ENCODE measurements at regions not wholly inside any gene's neighbourhood (a gene's known extent, or its start where the extent isn't known, plus 50 kb on each side); places are given as distances from the start of the nearest gene placed in this dataset.

DNA sequence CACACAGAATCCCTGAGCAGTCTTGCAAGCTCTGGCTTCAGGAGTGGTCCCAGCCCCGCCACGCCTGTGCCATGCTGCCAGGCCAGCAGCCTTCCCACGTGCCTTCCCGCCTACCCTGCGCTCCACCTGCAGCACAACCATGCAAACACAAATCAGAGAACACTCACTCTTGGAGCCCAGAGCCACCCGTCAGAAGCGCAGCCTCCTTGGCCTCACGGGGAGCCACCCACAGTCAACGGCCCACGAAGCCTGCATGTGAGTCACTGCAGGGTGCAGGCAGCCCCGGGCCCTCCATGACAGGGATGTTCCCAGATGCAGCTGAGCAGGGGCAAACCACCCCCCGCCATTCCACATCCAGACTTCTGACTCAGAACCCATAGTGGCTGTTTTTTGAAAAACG, 217.0 kb downstream of the DLL1 start:
- Mint-ChIP-seq H3K4me3 (no peak overlapping the region), H3K4me1 (ENCODE audit: low read depth) (no peaks in the 10 kb centered on the region), H3K9me3 (peaks cover 13% of the 10 kb centered on the region), H3K27me3 (peaks cover 13% of the 10 kb centered on the region), H3K36me3 (ENCODE audit: low read depth) (no peaks in the 10 kb centered on the region), H3K27ac (no peak overlapping the region)

DNA sequence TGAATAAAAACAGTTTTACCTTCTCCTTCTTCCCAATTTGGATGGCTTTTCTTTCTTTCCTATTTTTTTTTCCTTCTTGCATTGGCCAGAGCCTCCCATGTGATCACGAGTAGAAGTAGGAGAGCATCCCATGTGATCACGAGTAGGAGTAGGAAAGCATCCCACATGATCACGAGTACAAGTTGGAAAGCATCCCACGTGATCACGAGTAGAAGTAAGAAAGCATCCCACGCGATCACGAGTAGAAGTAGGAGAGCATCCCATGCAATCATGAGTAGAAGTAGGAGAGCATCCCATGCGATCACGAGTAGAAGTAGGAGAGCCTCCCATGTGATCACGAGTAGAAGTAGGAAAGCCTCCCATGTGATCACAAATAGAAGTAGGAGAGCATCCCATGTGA, 218.6 kb downstream of the DLL1 start:
- H3K27me3 Mint-ChIP-seq, result peaks cover 13% of the 10 kb centered on the region
- H3K27ac Mint-ChIP-seq, result no peak overlapping the region
- peaks cover 13% of the 10 kb centered on the region for H3K9me3 Mint-ChIP-seq
- H3K4me3 Mint-ChIP-seq, result no peak overlapping the region
- H3K36me3 Mint-ChIP-seq (ENCODE audit: low read depth), result no peaks in the 10 kb centered on the region
- H3K4me1 Mint-ChIP-seq (ENCODE audit: low read depth), result no peaks in the 10 kb centered on the region

DNA sequence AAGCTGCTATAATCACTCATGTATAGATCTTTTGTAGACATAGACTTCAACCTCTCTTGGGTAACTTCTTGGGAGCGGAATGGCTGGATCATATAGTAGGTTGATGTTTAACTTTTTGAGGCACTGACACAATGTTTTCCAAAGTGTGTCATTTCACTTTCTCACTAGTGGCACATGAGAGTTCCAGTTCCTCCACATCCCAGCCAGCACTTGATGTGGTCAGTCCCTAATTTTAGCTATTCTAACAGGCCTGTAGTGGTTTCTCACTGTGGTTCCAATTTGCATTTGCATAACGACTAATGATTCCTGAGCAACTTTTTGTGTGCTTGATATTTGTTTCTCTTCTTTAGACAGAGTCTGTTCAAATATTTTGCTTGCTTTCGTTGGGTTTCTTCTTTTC, 221.3 kb downstream of the DLL1 start:
- Mint-ChIP-seq H3K27ac (no peak overlapping the region), H3K27me3 (peaks cover 13% of the 10 kb centered on the region), H3K4me1 (ENCODE audit: low read depth) (no peaks in the 10 kb centered on the region), H3K36me3 (ENCODE audit: low read depth) (no peaks in the 10 kb centered on the region), H3K9me3 (peaks cover 13% of the 10 kb centered on the region), H3K4me3 (no peak overlapping the region)

DNA sequence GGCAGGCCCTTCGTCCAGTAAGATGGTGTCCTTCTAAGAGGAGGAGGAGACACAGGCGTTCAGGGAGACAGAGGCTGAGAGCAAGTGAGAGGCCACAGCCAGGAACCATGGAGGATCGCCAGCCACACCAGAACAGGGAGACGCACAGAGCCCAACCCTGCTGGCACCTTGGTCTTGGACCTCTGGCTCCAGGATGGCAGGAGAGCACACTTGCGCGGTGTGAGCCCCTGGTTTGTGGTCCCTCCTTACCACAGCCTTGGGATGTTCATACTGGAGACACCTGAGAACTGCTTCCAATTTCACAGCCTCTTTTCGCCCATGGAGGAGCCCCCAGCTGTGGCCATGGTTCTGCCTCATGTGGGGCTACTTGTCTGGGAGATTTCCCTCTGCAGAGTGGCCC, 222.4 kb downstream of the DLL1 start:
- no peaks in the 10 kb centered on the region for H3K36me3 Mint-ChIP-seq (ENCODE audit: low read depth)
- H3K27ac Mint-ChIP-seq, result no peak overlapping the region
- H3K4me1 Mint-ChIP-seq (ENCODE audit: low read depth), result no peaks in the 10 kb centered on the region
- no peak overlapping the region for H3K4me3 Mint-ChIP-seq
- H3K27me3 Mint-ChIP-seq, result peaks cover 13% of the 10 kb centered on the region
- H3K9me3 Mint-ChIP-seq, result peaks cover 13% of the 10 kb centered on the region

DNA sequence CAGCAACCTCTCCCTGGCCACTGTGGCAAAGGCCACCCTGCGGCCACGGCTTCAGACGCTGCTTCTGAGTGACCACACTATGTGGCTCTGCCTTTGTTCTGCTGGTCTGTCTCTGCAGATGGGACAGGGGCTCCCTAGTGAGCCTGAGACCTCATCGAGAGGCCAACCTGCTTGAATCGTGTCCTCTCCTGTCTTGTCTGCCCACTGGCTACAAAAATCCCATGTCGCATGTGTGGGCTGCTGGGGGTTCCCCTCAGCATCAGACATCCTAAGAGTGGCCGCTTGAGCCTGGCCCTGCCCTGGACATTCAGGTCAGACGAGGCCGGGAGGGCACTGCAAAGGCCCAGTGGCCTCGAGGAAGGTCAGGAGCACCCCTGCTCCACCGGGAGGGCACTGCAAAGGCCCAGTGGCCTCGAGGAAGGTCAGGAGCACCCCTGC, 222.9 kb downstream of the DLL1 start:
- H3K4me3 Mint-ChIP-seq, result no peak overlapping the region
- no peaks in the 10 kb centered on the region for H3K4me1 Mint-ChIP-seq (ENCODE audit: low read depth)
- peaks cover 13% of the 10 kb centered on the region for H3K9me3 Mint-ChIP-seq
- peaks cover 13% of the 10 kb centered on the region for H3K27me3 Mint-ChIP-seq
- no peaks in the 10 kb centered on the region for H3K36me3 Mint-ChIP-seq (ENCODE audit: low read depth)
- no peak overlapping the region for H3K27ac Mint-ChIP-seq

DNA sequence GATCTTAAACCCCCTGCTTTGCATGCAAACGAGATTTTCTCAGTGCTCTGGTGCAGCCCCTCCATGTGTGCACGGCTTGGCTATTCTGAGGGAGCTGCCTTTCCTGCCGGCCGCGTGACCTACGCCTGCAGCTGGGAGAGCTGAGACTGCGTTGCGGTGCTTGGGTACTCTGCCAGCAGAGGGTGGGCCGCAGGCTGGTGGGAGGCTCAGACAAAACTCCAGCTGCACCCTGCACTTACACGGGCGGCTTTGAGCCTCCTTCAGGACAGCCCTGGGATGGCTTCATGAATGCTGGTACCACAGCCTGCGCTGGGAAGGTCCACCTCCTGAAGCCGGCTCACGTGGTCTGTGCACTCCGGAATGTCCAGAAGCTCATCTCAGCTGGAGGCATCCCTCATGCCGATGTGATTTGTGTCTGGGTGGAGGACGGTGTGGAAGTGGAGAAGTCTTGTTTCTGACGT, 223.7 kb downstream of the DLL1 start:
- no peak overlapping the region for H3K27ac Mint-ChIP-seq
- H3K9me3 Mint-ChIP-seq, result peaks cover 13% of the 10 kb centered on the region
- H3K27me3 Mint-ChIP-seq, result peaks cover 13% of the 10 kb centered on the region
- H3K4me3 Mint-ChIP-seq, result no peak overlapping the region
- no peaks in the 10 kb centered on the region for H3K36me3 Mint-ChIP-seq (ENCODE audit: low read depth)
- no peaks in the 10 kb centered on the region for H3K4me1 Mint-ChIP-seq (ENCODE audit: low read depth)

DNA sequence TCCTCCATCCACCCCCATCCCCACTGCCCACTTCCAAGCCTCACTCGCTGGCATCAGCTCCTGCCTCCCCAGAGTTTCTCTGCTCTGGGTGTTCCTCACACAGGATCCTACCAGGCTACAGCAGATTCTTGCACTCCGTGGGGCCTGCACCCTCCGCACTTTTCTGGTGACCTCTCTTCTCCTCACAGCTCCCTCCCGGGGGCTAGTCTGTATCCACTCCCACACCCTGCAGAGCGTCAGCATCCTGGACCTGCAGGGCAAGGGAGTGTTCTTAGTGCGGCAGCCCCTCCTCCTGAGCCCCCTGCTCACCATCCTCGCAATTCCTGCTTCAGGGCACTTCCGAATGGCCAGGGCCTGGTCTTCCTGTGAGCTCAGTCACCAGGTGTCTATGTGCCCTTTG, 224.2 kb downstream of the DLL1 start:
- Mint-ChIP-seq H3K4me1 (ENCODE audit: low read depth) (no peaks in the 10 kb centered on the region), H3K27me3 (peaks cover 13% of the 10 kb centered on the region), H3K27ac (no peak overlapping the region), H3K9me3 (peaks cover 13% of the 10 kb centered on the region), H3K36me3 (ENCODE audit: low read depth) (no peaks in the 10 kb centered on the region), H3K4me3 (no peak overlapping the region)

DNA sequence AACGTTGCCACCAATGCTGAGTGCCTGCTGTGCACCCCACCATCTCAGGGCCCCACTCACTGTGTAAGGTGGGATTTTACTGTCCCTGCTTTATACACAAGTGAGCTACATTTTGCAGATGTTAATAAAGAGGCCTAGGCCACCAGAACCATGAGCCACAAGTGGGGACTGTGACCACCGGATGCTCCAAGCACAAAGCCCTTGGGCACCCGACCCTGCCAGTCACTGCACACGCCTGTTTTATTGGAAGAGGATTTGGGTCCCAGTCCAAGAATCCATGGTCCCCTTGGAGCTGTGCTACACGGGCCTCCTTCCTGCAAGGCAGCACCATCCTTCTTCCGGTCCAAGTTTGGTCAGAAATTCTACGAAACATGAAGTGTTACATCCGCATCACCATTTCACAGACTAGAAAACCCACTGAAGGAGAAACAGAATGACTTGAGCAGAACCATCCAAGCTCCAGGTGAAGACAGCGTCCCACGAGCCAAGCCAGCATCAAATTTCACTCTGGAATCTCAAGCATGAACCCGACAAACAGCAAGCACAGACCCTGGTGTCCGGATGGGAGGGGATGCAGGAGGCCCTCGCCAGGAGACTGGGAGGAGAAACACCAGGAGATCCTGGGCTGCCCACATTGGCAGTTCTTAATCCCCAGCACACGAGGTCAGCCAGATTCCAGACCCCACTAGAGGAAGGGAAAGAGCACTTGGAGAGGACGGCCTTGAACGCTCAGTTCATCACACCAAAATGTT, 226.9 kb downstream of the DLL1 start:
- no peaks in the 10 kb centered on the region for H3K4me1 Mint-ChIP-seq (ENCODE audit: low read depth)

DNA sequence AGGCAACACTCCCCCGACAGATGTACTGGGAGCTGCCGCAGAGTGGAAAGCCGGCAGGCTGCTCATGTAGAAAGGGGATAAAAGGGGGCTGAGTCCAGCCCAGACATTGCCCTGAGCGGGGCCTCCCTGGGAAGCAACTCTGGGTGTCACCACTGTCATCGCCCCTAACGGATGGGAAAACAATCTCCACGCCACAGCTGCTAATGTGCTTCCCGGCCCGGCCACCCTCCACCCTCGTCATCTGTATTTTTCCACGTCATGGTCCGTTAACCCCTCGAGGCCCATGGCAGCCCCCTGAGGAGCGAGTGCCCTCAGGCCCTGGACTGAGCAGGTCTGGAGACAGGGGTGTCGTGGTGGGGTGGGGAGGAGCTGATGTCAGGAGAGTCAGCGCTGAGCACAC, 227.4 kb downstream of the DLL1 start:
- Mint-ChIP-seq H3K4me1 (ENCODE audit: low read depth) (no peaks in the 10 kb centered on the region), H3K9me3 (no peaks in the 10 kb centered on the region), H3K4me3 (no peak overlapping the region), H3K27ac (no peak overlapping the region), H3K27me3 (no peaks in the 10 kb centered on the region), H3K36me3 (ENCODE audit: low read depth) (no peaks in the 10 kb centered on the region)

More for the DNA sequence above, 226.9 kb downstream of the DLL1 start:
- Mint-ChIP-seq H3K4me3 (no peak overlapping the region), H3K36me3 (ENCODE audit: low read depth) (no peaks in the 10 kb centered on the region), H3K27me3 (no peaks in the 10 kb centered on the region), H3K27ac (no peak overlapping the region), H3K9me3 (no peaks in the 10 kb centered on the region)

DNA sequence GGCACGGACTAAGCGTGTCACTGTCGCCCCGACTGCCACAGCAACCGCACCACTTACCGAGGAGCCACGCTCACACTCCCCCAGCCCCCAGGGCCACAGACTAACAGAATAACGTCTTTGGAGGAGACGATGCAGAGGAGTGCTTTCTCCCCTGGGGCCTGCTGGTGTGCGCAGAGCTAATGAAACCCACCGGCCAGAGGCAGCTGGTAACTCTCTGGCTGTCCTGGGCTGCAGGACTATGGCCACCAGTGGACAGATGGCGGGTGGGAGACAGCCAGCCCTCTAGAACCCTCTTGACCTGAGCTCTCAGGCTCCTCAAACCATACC, 228.0 kb downstream of the DLL1 start:
- Mint-ChIP-seq H3K36me3 (ENCODE audit: low read depth) (no peaks in the 10 kb centered on the region), H3K4me1 (ENCODE audit: low read depth) (no peaks in the 10 kb centered on the region), H3K4me3 (no peak overlapping the region), H3K9me3 (no peaks in the 10 kb centered on the region), H3K27ac (no peak overlapping the region), H3K27me3 (no peaks in the 10 kb centered on the region)

DNA sequence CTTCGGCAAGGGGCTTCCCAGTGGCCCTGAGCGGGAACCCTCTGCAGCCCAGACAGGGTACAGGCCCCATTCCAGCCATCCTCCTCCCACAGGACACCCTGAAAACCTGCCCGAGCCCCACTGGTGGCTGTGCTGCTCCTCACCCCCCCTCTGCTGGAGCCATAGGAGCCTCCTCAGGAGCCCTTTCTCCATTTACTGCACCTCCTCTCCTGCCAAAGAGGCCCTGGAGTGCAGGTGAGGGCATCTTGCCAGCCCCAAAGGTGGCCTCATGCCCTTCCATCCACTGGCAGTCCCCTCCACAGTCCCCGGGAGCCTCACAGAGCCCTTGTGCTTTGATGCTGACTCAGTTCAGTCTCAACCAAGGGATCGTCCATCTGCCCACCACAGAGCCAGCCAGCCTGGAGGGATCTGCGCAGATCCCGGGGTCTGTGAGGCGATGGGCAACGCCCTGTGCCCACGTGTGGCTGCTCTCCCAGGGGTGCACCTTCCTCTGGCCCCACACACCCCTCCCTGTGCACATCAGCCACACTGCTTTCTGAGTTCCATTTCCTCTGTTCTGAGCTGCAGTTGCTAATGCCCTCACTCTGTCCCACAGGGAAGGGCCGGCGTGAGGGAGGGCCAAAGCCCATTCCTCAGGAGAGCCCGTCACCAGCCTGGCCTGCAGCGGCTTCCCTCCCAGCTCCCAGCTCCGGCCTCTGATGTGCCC, 228.5 kb downstream of the DLL1 start:
- Mint-ChIP-seq H3K4me3 (no peak overlapping the region), H3K27me3 (no peaks in the 10 kb centered on the region), H3K4me1 (ENCODE audit: low read depth) (no peaks in the 10 kb centered on the region), H3K36me3 (ENCODE audit: low read depth) (no peaks in the 10 kb centered on the region), H3K27ac (no peak overlapping the region), H3K9me3 (no peaks in the 10 kb centered on the region)

DNA sequence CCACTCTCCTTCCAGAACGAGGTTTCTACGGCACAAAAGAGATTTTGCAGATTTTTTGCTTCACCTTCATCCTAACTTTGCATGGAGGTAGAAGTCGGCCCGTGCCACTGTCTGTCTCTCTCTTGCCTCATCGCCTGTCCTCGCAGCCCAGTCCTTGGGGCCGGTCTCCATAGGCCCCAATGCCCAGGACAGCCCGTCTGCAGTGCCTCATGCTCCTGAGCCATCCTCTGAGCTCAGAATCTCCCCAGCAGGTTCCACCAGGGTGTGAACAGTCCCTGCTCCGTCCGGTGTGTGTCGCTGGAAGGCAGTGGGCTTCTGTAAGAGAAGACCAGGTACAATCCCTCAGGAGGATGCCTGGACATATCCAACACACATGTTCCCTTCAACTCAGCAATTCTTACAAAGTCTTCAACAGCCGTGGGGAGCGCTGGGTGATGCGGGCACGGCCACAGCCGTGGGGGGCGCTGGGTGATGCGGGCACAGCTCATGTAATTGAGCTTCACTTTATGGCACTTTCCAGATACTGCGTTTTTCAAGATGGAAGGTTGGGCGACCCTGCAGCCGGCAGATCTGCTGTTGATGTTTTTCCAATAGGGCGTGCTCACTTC, 231.9 kb downstream of the DLL1 start:
- H3K36me3 Mint-ChIP-seq (ENCODE audit: low read depth), result no peaks in the 10 kb centered on the region
- no peaks in the 10 kb centered on the region for H3K4me1 Mint-ChIP-seq (ENCODE audit: low read depth)
- H3K27ac Mint-ChIP-seq, result no peak overlapping the region
- no peak overlapping the region for H3K4me3 Mint-ChIP-seq
- H3K9me3 Mint-ChIP-seq, result no peaks in the 10 kb centered on the region
- H3K27me3 Mint-ChIP-seq, result peaks cover 3% of the 10 kb centered on the region

DNA sequence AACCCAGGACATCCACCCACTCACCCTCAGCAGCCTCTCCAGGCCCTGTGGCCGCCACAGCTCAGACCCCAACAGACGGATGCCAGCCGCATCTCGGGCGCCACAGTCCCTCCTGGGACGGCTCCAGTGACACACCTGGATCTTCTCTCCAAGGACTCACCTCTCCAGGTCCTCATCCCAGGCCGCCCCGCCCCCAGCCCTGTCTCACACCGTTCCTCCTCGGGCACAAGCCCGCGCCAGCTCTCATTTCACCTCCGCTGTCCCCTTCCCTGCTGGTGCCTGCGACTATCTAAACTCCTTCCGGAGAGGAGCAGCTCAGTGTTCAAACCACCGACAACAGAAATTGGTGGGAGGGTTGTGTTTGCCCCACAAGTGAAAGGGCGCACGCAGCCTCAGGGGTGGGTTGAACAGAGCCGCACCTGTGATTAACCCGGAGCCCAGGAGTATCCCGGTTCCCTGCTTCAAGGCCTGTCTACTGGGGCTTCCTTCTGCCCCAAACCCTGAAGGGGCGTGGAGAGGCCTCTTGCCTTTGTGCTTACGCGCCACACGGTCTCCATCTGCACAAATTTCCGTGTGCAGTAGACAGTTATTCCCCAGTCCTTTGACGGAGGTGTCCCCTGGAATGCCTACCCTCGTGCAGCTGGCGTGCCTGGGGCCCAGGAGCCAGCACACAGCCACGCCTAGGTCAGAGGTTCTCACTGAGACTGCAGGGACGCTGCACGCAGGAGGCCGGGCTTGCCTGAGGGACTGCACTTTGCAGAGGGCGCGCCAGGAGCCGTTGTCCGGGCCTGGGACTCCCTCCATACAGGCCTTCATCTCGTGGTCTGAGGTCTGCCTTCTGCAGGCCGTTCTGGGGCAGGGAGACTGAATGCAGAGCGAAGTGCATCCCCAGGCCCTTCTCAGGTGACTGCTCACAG, 232.7 kb downstream of the DLL1 start:
- H3K27ac Mint-ChIP-seq, result no peak overlapping the region
- no peaks in the 10 kb centered on the region for H3K4me1 Mint-ChIP-seq (ENCODE audit: low read depth)
- peaks cover 3% of the 10 kb centered on the region for H3K27me3 Mint-ChIP-seq
- no peaks in the 10 kb centered on the region for H3K36me3 Mint-ChIP-seq (ENCODE audit: low read depth)
- no peaks in the 10 kb centered on the region for H3K9me3 Mint-ChIP-seq
- H3K4me3 Mint-ChIP-seq, result no peak overlapping the region

DNA sequence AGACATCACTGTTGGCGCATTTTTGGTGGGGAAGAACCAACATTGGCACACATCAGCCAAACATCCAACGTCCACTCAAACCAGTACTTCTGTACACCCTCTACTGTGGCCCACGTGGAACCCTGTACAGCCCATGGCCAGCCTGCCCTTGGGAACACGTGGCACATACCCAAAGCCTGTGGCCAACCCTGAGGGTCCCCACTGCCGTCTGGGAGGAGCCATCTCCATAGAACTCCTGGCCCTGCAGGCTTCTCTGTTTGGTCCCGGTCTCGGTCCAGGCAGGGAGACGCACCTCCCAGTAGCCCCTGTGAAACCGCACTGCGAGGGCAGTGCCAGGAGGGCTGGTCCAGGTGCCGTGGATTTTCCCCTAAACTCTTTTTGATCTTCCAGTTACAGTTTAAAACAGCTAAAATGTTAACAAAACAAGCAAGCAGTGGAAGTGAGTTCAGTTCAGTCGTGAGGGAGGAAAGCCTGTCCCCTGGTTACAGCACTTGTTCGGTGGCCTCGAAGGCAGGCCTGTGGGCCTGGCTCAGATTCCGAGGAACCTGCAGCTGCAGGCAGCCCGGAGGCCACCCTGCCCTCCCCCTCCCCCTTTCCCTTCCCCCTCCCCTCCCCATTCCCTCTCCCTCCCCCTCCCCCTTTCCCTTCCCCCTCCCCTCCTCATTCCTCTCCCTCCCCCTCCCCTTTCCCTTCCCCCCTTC, 233.7 kb downstream of the DLL1 start:
- H3K9me3 Mint-ChIP-seq, result no peaks in the 10 kb centered on the region

More for the DNA sequence above, 233.7 kb downstream of the DLL1 start:
- no peak overlapping the region for H3K27ac Mint-ChIP-seq
- H3K27me3 Mint-ChIP-seq, result peaks cover 3% of the 10 kb centered on the region
- no peaks in the 10 kb centered on the region for H3K4me1 Mint-ChIP-seq (ENCODE audit: low read depth)
- H3K36me3 Mint-ChIP-seq (ENCODE audit: low read depth), result no peaks in the 10 kb centered on the region
- no peak overlapping the region for H3K4me3 Mint-ChIP-seq
